ENCODE measurements at regions not wholly inside any gene's neighbourhood (a gene's known extent, or its start where the extent isn't known, plus 50 kb on each side); places are given as distances from the start of the nearest gene placed in this dataset.

GRCh38 chr12:91368613-91369012, 186.0 kb upstream of the DCN start:
- H3K9me3 ChIP-seq (ENCODE audit: low read length): no peaks in the 10 kb centered on the region
- no peaks in the 10 kb centered on the region for H3K4me1 ChIP-seq (ENCODE audit: insufficient read depth, low read length, poor library complexity, severe bottlenecking)
- BruUV-seq (replicated peaks): no TSS peak
- DNase-seq (ENCODE audit: low spot score): no peak
- no peaks in the 10 kb centered on the region for H3K79me2 ChIP-seq (ENCODE audit: insufficient read depth, low read depth, low read length)
- ChIA-PET CTCF (ENCODE audit: unreplicated experiment) (no interaction called here), POLR2A (no interaction called here)
- H3K9me2 ChIP-seq (ENCODE audit: insufficient read depth, low read length): no peaks in the 10 kb centered on the region
- no peak overlapping the region for H2AFZ ChIP-seq (ENCODE audit: low read length)
- no peak overlapping the region for H3K4me2 ChIP-seq (ENCODE audit: low read length)
- no peaks in the 10 kb centered on the region for H3K36me3 ChIP-seq (ENCODE audit: insufficient read depth, low read length)
- H4K20me1 ChIP-seq (ENCODE audit: insufficient read depth, low read length): no peaks in the 10 kb centered on the region
- TF ChIP-seq EZH2phosphoT487 (IDR thresholded peaks at IDR 0.05; ENCODE audit: borderline replicate concordance, low read depth, low read length) (no peak), CTCF (conservative IDR thresholded peaks at IDR 0.05; ENCODE audit: low read length) (no peak)
- intact Hi-C loops (cut with micrococcal nuclease; ENCODE audit: unreplicated experiment): loop anchor here (5.0 kb wide), 1 partner anchor 1284 kb away; no protein-coding TSS in a partner anchor
- H3K27ac ChIP-seq (ENCODE audit: low read depth, low read length, poor library complexity, severe bottlenecking): no peak overlapping the region
- H3K4me3 ChIP-seq (ENCODE audit: low read depth, low read length, poor library complexity, severe bottlenecking): no peak overlapping the region

GRCh38 chr12:91367234-91367849, 184.7 kb upstream of the DCN start:
- Histone ChIP-seq H2AFZ (ENCODE audit: low read length) (no peak overlapping the region), H3K4me2 (ENCODE audit: low read length) (no peak overlapping the region), H3K9me3 (ENCODE audit: low read length) (no peaks in the 10 kb centered on the region), H3K9me2 (ENCODE audit: insufficient read depth, low read length) (no peaks in the 10 kb centered on the region), H3K79me2 (ENCODE audit: insufficient read depth, low read depth, low read length) (no peaks in the 10 kb centered on the region), H3K36me3 (ENCODE audit: insufficient read depth, low read length) (no peaks in the 10 kb centered on the region), H3K4me3 (ENCODE audit: low read depth, low read length, poor library complexity, severe bottlenecking) (no peak overlapping the region), H3K4me1 (ENCODE audit: insufficient read depth, low read length, poor library complexity, severe bottlenecking) (no peaks in the 10 kb centered on the region), H4K20me1 (ENCODE audit: insufficient read depth, low read length) (no peaks in the 10 kb centered on the region), H3K27ac (ENCODE audit: low read depth, low read length, poor library complexity, severe bottlenecking) (no peak overlapping the region)
- DNase-seq (ENCODE audit: low spot score): peak; percentile 10
- BruUV-seq (replicated peaks): no TSS peak
- TF ChIP-seq EZH2phosphoT487 (IDR thresholded peaks at IDR 0.05; ENCODE audit: borderline replicate concordance, low read depth, low read length): no peak
- TF ChIP-seq CTCF (conservative IDR thresholded peaks at IDR 0.05; ENCODE audit: low read length): peak; percentile 78
- POLR2A ChIA-PET: no interaction called here
- intact Hi-C loops (cut with micrococcal nuclease; ENCODE audit: unreplicated experiment): loop anchor here (5.0 kb wide), 1 partner anchor 1285 kb away; no protein-coding TSS in a partner anchor
- CTCF ChIA-PET (ENCODE audit: unreplicated experiment): no interaction called here

GRCh38 chr12:91364471-91365184, 182.0 kb upstream of the DCN start:
- Histone ChIP-seq H3K9me2 (ENCODE audit: insufficient read depth, low read length) (no peaks in the 10 kb centered on the region), H3K9me3 (ENCODE audit: low read length) (no peaks in the 10 kb centered on the region), H3K27ac (ENCODE audit: low read depth, low read length, poor library complexity, severe bottlenecking) (no peak overlapping the region), H3K36me3 (ENCODE audit: insufficient read depth, low read length) (no peaks in the 10 kb centered on the region), H3K4me2 (ENCODE audit: low read length) (no peak overlapping the region), H2AFZ (ENCODE audit: low read length) (no peak overlapping the region), H3K4me3 (ENCODE audit: low read depth, low read length, poor library complexity, severe bottlenecking) (no peak overlapping the region), H3K79me2 (ENCODE audit: insufficient read depth, low read depth, low read length) (no peaks in the 10 kb centered on the region), H4K20me1 (ENCODE audit: insufficient read depth, low read length) (no peaks in the 10 kb centered on the region), H3K4me1 (ENCODE audit: insufficient read depth, low read length, poor library complexity, severe bottlenecking) (no peaks in the 10 kb centered on the region)
- TF ChIP-seq CTCF (conservative IDR thresholded peaks at IDR 0.05; ENCODE audit: low read length) (no peak), EZH2phosphoT487 (IDR thresholded peaks at IDR 0.05; ENCODE audit: borderline replicate concordance, low read depth, low read length) (no peak)
- POLR2A ChIA-PET: interaction anchor here (0.6 kb wide), 1 partner anchor 139 kb away, joined by 4 read pairs; no protein-coding TSS in a partner anchor
- CTCF ChIA-PET (ENCODE audit: unreplicated experiment): no interaction called here
- no peak for DNase-seq (ENCODE audit: low spot score)
- intact Hi-C loops (cut with micrococcal nuclease; ENCODE audit: unreplicated experiment): loop anchor here (5.0 kb wide), 1 partner anchor 1288 kb away; no protein-coding TSS in a partner anchor
- BruUV-seq (replicated peaks): no TSS peak
